ENCODE measurements at regions not wholly inside any gene's neighbourhood (a gene's known extent, or its start where the extent isn't known, plus 50 kb on each side); places are given as distances from the start of the nearest gene placed in this dataset.

DNA sequence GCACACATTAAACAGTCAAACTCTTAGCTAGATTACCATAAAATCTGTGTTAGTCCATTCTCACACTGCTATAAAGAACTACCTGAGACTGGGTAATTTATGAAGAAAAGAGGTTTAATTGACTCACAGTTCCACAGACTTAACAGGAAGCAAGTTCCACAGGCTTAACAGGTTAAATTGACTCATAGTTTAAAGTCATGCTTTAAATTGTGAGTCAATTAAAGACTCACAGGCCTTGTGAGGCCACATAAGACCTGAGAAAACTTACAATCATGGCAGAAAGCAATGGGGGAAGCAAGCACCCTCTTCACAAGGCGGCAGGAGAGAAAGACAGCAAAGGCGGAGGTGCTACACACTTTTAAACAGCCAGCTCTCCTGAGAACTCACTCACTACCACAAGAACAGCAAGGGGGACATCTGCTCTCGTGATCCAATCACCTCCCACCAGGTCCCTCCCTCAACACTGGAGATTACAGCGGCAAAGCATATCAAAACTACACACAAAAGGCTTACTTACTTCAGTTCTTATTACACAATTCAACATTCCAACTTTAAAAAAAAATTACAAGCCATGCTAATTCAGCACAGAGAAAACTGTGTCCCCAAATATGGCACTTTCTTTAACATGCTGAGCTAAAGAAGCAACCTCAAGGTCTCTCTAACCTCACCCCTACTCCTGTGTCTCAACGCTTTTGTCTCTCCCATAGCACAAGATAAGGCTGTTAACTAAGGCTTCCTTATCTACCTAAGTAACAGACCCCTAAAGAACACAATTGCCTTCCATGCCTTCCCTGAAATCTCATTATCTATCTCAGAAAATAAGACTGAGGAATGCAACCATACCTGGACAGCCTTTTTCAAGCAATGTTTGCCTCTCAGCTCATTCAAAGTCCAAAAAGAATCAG lies 805.1 kb downstream of the NR2F1-AS1 start:
- DNase-seq (ENCODE audit: low read depth): peak; percentile 15

DNA sequence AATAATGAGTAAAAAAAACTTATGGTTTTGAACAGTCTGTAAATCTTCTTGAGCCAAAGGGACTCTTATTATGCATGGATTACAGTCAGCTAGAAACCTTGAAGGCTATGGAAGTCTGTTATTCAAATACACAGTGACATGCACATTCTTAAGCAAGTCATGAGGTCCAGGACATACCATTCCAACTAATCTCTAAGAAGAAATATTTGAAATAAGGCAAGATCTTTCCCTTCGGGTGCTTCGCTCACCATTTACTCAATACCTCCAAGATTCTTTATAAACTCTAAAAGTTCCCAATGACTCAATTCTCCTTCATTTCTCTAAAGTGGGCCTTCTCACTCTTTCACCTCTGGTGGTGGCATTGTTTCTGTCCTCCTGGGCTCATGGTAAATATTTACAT lies 811.0 kb downstream of the NR2F1-AS1 start:
- peak; percentile 79 for DNase-seq (ENCODE audit: low read depth)
- Histone ChIP-seq H3K9ac (ENCODE audit: low read length) (no peak overlapping the region), H3K4me1 (ENCODE audit: control insufficient read depth, insufficient read depth, low read length) (peaks cover 4% of the 10 kb centered on the region), H3K36me3 (ENCODE audit: control insufficient read depth, insufficient read depth, low read length, severe bottlenecking) (no peaks in the 10 kb centered on the region), H3K27me3 (replicated peaks; ENCODE audit: control insufficient read depth, insufficient read depth, low read length) (no peaks in the 10 kb centered on the region), H3K4me3 (ENCODE audit: low read length) (no peak overlapping the region), H3K9me3 (ENCODE audit: control insufficient read depth, low read length) (no peaks in the 10 kb centered on the region)

More for the DNA sequence above, 805.1 kb downstream of the NR2F1-AS1 start:
- Histone ChIP-seq H3K4me3 (ENCODE audit: low read length) (no peak overlapping the region), H3K9ac (ENCODE audit: low read length) (no peak overlapping the region), H3K4me1 (ENCODE audit: control insufficient read depth, insufficient read depth, low read length) (no peaks in the 10 kb centered on the region), H3K9me3 (ENCODE audit: control insufficient read depth, low read length) (no peaks in the 10 kb centered on the region), H3K36me3 (ENCODE audit: control insufficient read depth, insufficient read depth, low read length, severe bottlenecking) (no peaks in the 10 kb centered on the region), H3K27me3 (replicated peaks; ENCODE audit: control insufficient read depth, insufficient read depth, low read length) (no peaks in the 10 kb centered on the region)

DNA sequence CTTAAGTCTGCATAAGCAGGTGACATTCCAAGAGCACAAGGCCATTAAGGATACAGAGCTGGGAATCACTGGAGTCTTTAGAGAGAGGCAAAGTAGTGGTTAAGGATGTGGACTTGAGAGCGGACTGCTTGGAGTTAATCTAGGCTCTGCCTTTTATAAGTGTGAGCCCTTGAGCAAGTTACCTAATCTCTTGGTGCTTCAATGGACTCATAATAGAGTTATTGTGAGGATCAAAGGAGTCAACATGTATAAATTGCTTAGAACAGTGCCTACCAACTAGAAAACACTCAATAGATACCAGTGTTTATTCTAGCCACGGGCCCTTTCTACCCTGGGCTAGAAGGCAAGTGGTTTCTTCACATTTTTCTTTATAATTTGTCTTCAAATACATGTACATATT lies 819.4 kb downstream of the NR2F1-AS1 start:
- H3K9ac ChIP-seq (ENCODE audit: low read length): no peak overlapping the region
- no peak for DNase-seq (ENCODE audit: low read depth)
- no peaks in the 10 kb centered on the region for H3K36me3 ChIP-seq (ENCODE audit: control insufficient read depth, insufficient read depth, low read length, severe bottlenecking)
- no peak overlapping the region for H3K4me3 ChIP-seq (ENCODE audit: low read length)
- no peaks in the 10 kb centered on the region for H3K9me3 ChIP-seq (ENCODE audit: control insufficient read depth, low read length)
- peaks cover 3% of the 10 kb centered on the region for H3K4me1 ChIP-seq (ENCODE audit: control insufficient read depth, insufficient read depth, low read length)
- H3K27me3 ChIP-seq (replicated peaks; ENCODE audit: control insufficient read depth, insufficient read depth, low read length): no peaks in the 10 kb centered on the region

DNA sequence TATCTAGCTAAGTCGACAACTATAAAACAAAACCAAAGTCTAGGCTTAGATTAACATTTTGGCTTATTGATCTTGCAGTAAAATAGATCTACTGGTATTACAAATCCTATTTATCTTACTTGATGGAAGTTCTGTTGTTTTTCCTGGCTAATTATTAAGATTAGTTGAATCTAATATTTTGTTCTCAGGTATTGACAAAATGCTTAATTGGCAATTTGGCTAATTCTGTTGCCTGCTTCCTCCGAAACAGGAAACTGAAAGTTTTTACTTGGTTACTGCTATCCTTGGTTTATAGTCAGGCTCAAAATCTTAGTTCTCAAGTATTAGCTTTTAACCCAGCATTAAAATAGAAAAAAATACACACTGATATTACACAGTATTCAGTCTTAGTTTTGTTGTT lies 820.5 kb downstream of the NR2F1-AS1 start:
- no peak overlapping the region for H3K4me3 ChIP-seq (ENCODE audit: low read length)
- H3K9ac ChIP-seq (ENCODE audit: low read length): no peak overlapping the region
- H3K36me3 ChIP-seq (ENCODE audit: control insufficient read depth, insufficient read depth, low read length, severe bottlenecking): no peaks in the 10 kb centered on the region
- no peak for DNase-seq (ENCODE audit: low read depth)
- peaks cover 3% of the 10 kb centered on the region for H3K4me1 ChIP-seq (ENCODE audit: control insufficient read depth, insufficient read depth, low read length)
- H3K9me3 ChIP-seq (ENCODE audit: control insufficient read depth, low read length): no peaks in the 10 kb centered on the region
- H3K27me3 ChIP-seq (replicated peaks; ENCODE audit: control insufficient read depth, insufficient read depth, low read length): no peaks in the 10 kb centered on the region

DNA sequence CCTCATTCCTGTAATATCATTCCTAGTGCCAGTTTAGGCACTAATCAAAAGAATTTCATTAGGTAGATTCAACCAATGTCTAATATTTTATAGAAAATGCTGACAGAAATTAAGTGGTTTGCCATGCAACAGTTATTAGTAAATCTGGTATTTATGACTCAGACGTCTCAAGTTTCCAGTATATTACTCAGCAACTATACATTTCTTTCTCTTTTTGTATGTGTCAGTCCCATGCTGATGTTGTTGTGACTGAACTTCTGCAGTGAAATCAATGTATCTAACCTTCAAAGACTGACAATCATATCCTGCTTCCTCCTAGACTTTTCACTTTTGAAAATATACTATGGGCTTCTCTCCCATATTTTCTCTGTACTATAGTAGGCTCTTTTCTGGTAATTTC lies 822.5 kb downstream of the NR2F1-AS1 start:
- Histone ChIP-seq H3K4me1 (ENCODE audit: control insufficient read depth, insufficient read depth, low read length) (peaks cover 3% of the 10 kb centered on the region), H3K9ac (ENCODE audit: low read length) (no peak overlapping the region), H3K4me3 (ENCODE audit: low read length) (no peak overlapping the region), H3K27me3 (replicated peaks; ENCODE audit: control insufficient read depth, insufficient read depth, low read length) (no peaks in the 10 kb centered on the region), H3K36me3 (ENCODE audit: control insufficient read depth, insufficient read depth, low read length, severe bottlenecking) (no peaks in the 10 kb centered on the region), H3K9me3 (ENCODE audit: control insufficient read depth, low read length) (no peaks in the 10 kb centered on the region)
- DNase-seq (ENCODE audit: low read depth): peak; percentile 58

DNA sequence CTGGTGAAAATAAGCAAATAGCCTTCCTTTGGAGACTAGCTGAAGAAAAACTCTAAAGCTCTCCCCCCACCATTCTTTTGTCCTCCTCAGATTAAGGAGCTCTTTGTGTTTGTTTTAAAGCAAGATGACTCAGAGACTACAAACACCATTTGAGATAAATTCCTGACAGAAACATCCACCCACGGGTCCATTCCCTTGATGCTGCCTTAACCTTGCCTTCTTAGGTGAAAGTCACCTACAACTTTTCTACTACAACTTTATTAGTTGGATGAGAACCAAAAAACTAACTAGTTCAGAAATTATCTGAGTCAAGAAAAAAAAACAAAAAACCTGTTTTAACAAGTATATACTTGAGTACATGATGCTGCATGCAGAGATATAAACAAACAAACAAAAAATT lies 831.1 kb downstream of the NR2F1-AS1 start:
- H3K27me3 ChIP-seq (replicated peaks; ENCODE audit: control insufficient read depth, insufficient read depth, low read length): no peaks in the 10 kb centered on the region
- peak; percentile 36 for DNase-seq (ENCODE audit: low read depth)
- no peak overlapping the region for H3K4me3 ChIP-seq (ENCODE audit: low read length)
- no peak overlapping the region for H3K9ac ChIP-seq (ENCODE audit: low read length)
- no peaks in the 10 kb centered on the region for H3K9me3 ChIP-seq (ENCODE audit: control insufficient read depth, low read length)
- H3K4me1 ChIP-seq (ENCODE audit: control insufficient read depth, insufficient read depth, low read length): no peaks in the 10 kb centered on the region
- H3K36me3 ChIP-seq (ENCODE audit: control insufficient read depth, insufficient read depth, low read length, severe bottlenecking): no peaks in the 10 kb centered on the region

DNA sequence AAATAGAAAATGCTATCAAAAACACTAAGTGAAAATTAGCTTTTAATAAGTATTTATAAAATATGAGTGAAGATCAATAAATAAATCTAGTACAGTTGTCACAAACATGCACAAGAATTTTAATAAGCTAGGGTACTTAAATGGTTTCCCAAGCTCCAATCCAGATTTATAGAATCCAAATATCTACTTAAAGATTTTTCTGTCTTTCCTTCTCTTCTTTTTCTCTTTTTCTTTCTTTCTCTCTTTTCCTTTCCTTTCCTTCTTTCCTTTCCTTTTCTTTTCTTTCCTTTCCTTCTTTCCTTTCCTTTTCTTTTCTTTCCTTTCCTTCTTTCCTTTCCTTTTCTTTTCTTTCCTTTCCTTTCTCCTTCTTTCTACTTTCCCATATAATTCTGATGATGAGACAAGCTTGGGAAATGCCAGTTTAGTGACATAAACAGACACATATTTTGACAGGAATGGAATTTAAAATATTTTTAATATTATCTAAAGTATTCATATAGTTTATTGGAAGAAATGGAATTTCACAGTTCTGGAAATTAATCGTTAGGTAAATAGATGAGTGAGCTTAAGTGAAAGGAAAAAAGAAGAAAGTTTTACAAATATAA lies 832.8 kb downstream of the NR2F1-AS1 start:
- no peaks in the 10 kb centered on the region for H3K4me1 ChIP-seq (ENCODE audit: control insufficient read depth, insufficient read depth, low read length)
- no peaks in the 10 kb centered on the region for H3K9me3 ChIP-seq (ENCODE audit: control insufficient read depth, low read length)
- H3K36me3 ChIP-seq (ENCODE audit: control insufficient read depth, insufficient read depth, low read length, severe bottlenecking): no peaks in the 10 kb centered on the region
- no peaks in the 10 kb centered on the region for H3K27me3 ChIP-seq (replicated peaks; ENCODE audit: control insufficient read depth, insufficient read depth, low read length)
- H3K9ac ChIP-seq (ENCODE audit: low read length): no peak overlapping the region
- no peak for DNase-seq (ENCODE audit: low read depth)
- no peak overlapping the region for H3K4me3 ChIP-seq (ENCODE audit: low read length)

DNA sequence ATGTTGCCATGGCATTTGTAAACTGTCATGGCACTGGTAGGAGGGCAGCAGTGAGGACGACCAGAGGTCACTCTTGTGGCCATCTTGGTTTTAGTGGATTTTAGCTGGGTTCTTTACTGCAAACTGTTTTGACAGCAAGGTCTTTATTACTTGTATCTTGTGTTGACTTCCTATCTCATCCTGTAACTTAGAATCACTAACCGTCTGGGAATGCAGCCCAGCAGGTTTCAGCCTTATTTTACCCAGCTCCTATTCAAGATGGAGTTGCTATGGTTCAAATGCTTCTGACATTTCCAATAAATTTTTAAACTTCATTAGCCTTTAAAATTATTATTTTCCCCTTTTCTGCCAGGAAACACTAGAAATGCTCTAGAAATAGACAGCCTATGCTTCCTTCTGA lies 839.1 kb downstream of the NR2F1-AS1 start:
- H3K9ac ChIP-seq (ENCODE audit: low read length): no peak overlapping the region
- H3K27me3 ChIP-seq (replicated peaks; ENCODE audit: control insufficient read depth, insufficient read depth, low read length): no peaks in the 10 kb centered on the region
- no peaks in the 10 kb centered on the region for H3K9me3 ChIP-seq (ENCODE audit: control insufficient read depth, low read length)
- no peak overlapping the region for H3K4me3 ChIP-seq (ENCODE audit: low read length)
- no peak for DNase-seq (ENCODE audit: low read depth)
- no peaks in the 10 kb centered on the region for H3K4me1 ChIP-seq (ENCODE audit: control insufficient read depth, insufficient read depth, low read length)
- no peaks in the 10 kb centered on the region for H3K36me3 ChIP-seq (ENCODE audit: control insufficient read depth, insufficient read depth, low read length, severe bottlenecking)

DNA sequence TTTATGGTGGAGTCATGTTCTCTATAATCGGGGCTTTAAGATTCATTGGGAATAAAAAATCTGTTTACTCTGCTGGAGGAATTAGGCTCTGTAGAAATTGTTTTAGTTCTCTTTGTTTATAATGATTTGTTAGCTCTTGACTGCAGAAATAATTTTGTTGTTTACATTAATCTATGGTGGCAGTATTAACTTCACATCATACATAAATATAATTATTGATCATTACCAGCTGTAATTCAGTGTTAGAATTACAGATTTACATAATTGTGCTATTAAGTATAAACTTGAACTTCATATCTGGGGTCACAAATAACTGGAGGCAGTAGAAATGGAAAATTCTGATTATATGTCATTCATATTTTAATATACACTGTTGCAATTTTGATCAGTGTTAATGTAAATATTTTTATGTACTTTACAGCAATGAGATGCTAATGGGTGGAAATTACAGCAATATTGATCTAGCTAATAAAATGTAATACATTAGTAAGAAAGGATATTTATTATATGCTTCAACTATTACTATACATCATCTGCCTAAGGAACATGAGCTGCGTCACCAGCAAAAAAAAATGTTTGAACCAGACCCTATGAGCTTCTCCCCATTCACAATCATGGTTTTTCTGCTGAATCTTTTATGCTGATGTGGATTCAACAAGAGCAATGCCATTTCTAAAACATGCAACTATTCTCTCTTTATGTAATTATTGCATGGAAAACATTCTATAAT lies 846.6 kb downstream of the NR2F1-AS1 start:
- DNase-seq (ENCODE audit: low read depth): no peak
- no peaks in the 10 kb centered on the region for H3K27me3 ChIP-seq (replicated peaks; ENCODE audit: control insufficient read depth, insufficient read depth, low read length)
- no peaks in the 10 kb centered on the region for H3K36me3 ChIP-seq (ENCODE audit: control insufficient read depth, insufficient read depth, low read length, severe bottlenecking)
- no peaks in the 10 kb centered on the region for H3K9me3 ChIP-seq (ENCODE audit: control insufficient read depth, low read length)
- H3K4me1 ChIP-seq (ENCODE audit: control insufficient read depth, insufficient read depth, low read length): no peaks in the 10 kb centered on the region
- no peak overlapping the region for H3K9ac ChIP-seq (ENCODE audit: low read length)
- H3K4me3 ChIP-seq (ENCODE audit: low read length): no peak overlapping the region

DNA sequence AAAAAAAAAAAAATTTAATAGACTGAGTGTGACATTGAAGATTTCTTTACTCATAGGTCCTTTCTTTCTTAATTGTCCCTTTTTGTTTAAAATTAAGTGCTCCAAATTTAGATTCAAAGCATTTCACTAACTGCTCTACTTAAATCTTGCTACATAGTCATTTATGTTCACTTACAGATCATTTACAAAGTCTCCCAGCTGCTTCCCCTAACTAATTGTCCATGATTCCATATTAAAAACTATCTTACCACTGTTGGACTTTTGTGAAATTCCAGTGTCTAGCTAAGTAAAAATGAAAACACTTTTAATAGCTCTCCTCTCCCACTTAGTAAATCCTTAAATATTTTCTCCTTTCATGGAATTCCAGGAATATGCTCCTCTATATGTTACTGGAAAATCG lies 850.5 kb downstream of the NR2F1-AS1 start:
- no peaks in the 10 kb centered on the region for H3K4me1 ChIP-seq (ENCODE audit: control insufficient read depth, insufficient read depth, low read length)
- H3K36me3 ChIP-seq (ENCODE audit: control insufficient read depth, insufficient read depth, low read length, severe bottlenecking): no peaks in the 10 kb centered on the region
- H3K9ac ChIP-seq (ENCODE audit: low read length): no peak overlapping the region
- H3K4me3 ChIP-seq (ENCODE audit: low read length): no peak overlapping the region
- H3K9me3 ChIP-seq (ENCODE audit: control insufficient read depth, low read length): no peaks in the 10 kb centered on the region
- DNase-seq (ENCODE audit: low read depth): no peak
- no peaks in the 10 kb centered on the region for H3K27me3 ChIP-seq (replicated peaks; ENCODE audit: control insufficient read depth, insufficient read depth, low read length)

DNA sequence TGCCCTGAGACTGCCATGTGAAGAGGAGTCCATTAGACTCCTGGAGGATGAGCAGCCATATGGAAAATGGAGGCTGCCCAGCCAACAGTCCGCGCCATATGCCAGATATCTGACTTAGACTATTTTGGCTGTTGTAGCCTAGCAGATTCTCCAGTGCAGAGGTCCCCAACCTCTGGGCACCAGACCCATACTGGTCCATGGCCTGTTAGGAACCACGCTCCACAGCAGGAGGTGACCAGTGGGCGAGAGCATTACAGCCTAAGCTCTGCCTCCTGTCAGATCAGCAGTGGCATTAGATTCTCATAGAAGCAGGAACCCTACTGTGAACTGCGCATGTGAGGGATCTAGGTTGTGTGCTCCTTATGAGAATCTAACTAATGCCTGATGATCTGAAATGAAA lies 851.9 kb downstream of the NR2F1-AS1 start:
- H3K9me3 ChIP-seq (ENCODE audit: control insufficient read depth, low read length): no peaks in the 10 kb centered on the region
- no peak overlapping the region for H3K9ac ChIP-seq (ENCODE audit: low read length)
- H3K4me1 ChIP-seq (ENCODE audit: control insufficient read depth, insufficient read depth, low read length): no peaks in the 10 kb centered on the region
- H3K27me3 ChIP-seq (replicated peaks; ENCODE audit: control insufficient read depth, insufficient read depth, low read length): no peaks in the 10 kb centered on the region
- H3K36me3 ChIP-seq (ENCODE audit: control insufficient read depth, insufficient read depth, low read length, severe bottlenecking): no peaks in the 10 kb centered on the region
- no peak overlapping the region for H3K4me3 ChIP-seq (ENCODE audit: low read length)
- DNase-seq (ENCODE audit: low read depth): no peak

Data from adipocyte (in vitro differentiated cells).